GM18499 (cell line): ENCODE measurements at regions not wholly inside any gene's neighbourhood (a gene's known extent, or its start where the extent isn't known, plus 50 kb on each side); places are given as distances from the start of the nearest gene placed in this dataset.
A peak's percentile ranks its signal among the peaks of the same experiment; 100 is the strongest.

ENCODE experiments used
- ATAC-seq: cut with Tn5 transposase; IDR thresholded peaks from one replicate; pipeline ENCODE4 v1.9.1; 2021; ENCODE audit warnings: moderate number of reproducible peaks; ENCODE audit not compliant: insufficient read depth, unreplicated experiment

DNA sequence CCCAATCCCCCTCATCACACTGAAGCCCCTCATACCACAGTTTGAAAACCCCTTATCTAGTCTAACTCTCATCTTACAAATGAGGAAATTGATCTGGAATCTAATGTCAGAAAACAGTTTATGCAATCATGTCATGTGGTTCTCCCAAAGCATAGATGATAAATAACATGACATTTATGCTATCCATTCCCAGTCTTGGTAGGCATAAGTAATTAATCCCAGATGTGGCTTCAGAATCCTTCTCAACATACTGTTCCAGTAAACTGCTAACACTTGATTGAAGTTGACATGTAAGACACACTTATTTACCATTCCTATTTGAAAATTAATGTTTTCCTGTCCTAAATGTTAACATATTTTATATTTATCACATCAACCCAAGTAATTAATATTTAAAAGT is 168.7 kb downstream of the GALC start:
- ATAC-seq: no peak

DNA sequence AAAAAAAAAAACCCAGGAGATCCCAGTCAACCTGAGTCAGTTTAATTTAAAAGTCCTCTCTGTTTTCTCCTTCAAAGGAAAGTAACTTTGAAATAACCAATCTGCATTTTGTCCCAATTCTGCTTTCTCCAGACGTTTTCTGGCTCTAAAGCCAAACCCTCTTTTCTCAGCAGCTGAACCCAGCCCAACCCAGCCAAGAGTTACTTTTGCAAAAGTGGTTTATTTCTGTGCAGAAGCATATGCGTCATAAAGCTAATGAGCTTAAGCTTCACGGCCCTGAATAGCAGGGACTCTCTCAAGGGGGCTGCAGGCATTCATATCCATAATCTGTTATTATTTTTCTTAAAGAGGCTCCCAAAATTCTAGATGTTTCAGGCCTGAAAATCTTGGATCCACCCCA is 176.6 kb downstream of the GALC start:
- ATAC-seq: no peak

DNA sequence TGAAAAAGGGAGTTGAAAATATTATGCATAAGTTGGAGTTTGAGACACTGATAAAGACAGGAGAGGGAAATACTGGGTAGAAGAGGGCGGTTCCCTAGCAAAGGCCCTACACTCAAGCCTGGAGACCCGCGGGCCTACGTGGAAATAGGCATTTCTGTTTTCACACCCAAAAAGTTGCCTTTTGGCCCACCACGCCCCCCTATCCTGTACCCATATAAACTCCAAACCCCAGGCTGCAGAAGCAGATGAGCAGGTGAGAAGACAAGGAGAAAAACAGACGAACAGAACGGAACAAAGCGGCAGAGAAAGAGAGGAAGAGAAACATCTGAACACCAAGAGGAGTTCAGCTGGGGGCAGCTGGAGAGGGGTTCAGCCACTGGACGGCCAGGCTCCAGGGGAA is 177.9 kb downstream of the GALC start:
- ATAC-seq: no peak

DNA sequence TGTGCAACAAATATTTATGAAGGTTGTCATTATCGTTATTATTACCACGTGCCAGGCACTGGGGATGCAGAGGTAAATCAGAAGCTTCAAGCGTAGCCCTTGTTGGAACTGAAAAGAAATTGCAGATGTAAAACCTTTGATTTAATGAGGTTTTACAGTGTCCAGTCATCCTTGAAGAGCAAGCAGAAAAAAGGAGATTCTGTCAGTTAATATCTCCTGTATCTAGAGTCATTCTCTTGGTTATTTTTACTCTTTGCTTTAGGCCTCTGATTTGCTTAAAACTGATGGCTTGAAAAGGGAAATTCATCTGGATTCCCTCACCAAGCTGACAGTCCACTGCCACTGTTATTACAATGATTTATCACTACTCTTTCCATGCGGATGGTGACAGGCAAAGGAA is 179.3 kb downstream of the GALC start:
- ATAC-seq: no peak

DNA sequence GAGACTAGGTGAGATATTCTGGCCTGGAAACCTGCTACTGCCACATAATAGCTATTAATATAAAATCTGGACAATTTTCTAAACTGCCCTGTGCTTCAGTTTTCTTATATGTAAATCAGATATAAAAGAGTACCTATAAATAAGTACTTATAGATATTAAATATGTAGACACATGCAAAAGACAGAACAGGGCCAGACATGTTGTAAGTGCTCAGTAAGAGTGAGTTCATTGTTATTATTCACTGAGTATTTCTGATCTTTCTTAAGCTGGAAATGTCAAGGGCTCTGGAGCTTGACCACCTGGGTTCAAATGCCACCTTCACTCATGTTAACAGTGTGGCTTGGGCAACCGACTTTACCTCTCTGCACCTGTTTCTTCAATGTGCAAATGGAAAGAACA is 179.8 kb downstream of the GALC start:
- ATAC-seq: no peak

DNA sequence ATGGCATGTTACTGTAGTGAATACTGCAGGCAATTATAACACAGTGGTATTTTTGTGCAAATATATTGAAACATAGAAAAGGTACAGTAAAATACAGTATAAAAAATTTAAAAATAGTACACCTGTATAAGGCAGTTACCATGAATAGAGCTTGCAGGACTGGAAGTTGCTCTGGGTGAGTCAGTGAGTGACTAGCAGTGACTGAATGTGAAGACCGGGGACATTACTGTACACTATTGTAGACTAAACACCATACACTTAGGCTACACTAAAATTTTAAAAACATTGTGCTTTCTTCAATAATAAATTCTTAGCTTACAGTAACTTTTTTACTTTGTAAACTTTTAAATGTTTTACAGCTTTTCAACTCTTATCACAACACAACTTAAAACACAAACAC is 181.7 kb downstream of the GALC start:
- no peak for ATAC-seq

DNA sequence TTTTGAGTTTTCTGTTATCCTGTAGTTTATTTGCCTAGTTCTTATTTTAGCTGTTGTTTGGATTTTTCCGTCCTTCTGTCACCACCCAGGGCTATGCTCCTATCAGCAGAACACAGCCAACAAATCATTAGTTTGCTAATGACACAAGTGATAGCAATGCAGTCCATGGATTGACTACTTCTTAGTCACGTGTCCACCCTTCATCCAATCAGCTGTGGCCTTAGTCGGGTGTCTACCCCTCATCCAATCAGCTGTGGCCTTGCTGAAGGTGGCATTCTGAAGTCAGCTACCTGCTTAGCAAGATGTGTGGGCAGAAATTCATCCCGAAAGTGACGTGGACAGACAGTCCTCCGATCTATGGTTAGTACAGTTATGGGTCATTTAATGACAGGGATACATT is 182.3 kb downstream of the GALC start:
- ATAC-seq: no peak

DNA sequence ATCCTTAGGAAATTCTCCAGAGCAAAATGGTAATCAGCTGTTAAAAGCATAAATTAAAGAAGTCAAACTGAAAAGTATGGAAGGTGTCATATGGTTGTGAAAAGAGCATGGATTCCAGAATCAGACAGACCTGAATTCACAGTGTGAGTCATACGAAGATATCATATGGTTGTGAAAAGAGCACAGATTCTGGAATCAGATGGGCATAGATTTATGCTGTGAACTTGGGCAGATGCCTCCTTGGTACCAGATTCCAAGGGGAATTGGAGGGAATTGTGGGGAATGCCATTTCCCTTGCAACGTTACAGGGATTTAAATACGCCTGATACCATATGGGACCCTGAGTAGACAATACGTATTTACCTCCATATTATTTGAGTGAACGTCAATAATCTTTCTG is 183.7 kb downstream of the GALC start:
- ATAC-seq: no peak

DNA sequence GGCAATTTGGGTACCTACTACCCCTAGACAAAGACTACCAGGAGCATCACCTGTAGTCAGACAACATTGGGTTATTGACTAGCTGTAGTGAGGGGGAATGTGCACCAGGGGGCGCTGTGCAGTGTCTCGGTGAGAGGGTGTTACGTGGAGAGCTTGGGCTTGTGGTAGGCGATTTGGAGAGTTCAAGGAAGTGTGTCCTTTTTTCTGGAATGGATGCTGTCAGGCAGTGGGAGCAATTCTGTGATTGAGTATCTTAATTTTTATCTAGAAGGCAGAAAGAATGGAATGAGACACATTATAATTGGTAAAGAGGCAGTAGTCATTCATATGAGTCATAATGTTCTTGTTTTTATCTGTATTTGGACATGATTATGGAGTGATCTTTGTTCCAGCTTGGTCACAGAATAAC is 187.7 kb downstream of the GALC start:
- ATAC-seq: peak; percentile 89

DNA sequence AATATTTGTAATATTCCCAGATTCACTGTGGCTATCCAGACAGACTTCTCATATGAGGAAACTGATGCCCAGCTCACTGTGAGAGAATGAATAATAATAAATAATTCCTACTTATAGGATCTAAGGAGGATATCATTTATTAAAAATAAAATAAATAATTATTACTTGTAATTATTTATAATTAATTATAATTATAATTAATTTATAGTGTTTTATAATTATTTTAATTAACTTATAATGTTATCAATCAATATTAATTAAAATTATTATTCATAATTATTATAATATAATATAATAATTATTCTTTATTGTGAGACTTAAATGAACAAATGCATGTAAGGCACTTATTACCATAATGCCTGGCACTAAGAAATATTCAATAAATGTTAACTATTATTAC is 192.8 kb downstream of the GALC start:
- no peak for ATAC-seq

DNA sequence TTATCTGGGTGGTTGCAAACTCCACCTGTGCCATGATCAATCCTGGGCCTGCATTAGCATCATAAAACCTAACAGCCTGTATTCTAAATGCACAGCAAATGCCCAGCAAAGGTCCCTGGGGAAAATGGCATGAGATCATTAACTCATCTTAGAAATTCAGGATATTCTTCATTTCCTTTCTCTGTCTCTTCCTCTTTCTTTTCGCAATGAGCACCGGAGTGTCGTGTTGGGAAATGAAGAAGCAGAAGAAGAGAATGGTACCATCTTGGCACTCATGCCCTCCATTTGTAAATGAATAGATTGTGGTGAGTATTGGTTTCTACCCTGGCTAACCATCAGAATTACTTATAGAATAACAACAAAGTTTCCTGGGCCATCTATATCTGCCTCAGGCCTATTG is 193.6 kb downstream of the GALC start:
- ATAC-seq: no peak

DNA sequence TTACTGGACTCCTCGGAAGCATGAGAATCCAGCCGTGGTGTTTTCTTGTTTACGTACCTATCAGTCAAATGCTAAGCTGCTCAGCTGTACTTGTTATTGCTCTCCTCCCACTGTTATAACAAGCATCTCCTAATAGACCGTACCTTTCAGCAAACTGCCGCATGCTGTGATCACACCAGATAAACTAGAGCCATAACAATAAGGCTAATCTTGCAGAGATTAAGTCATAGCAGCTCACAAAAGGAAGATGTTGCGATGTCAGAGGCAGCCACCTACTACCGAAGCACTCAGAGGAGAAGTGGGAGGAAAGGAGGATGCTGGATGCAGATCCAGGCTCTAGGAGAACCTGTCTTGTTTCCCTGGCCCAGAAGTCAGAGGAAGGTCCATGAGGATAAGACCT is 196.0 kb downstream of the GALC start:
- ATAC-seq: no peak

DNA sequence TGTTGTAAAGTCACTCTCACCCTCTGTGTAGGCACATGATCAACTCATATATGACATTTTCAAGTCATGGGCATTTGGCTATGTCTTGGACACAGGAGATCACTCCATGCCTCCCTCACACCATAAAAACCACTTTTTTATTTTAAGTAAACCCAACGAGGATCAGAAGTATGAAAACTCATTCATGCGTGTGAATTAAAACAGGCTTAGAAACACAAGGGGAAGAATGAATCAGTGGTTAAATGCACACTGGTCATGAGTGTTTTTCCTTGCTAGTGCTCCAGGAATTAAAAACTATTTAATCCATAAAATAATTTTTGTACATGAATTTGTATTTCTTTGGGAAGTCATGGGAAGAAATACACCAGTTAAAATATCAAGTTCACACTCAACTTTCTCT is 198.4 kb downstream of the GALC start:
- no peak for ATAC-seq

DNA sequence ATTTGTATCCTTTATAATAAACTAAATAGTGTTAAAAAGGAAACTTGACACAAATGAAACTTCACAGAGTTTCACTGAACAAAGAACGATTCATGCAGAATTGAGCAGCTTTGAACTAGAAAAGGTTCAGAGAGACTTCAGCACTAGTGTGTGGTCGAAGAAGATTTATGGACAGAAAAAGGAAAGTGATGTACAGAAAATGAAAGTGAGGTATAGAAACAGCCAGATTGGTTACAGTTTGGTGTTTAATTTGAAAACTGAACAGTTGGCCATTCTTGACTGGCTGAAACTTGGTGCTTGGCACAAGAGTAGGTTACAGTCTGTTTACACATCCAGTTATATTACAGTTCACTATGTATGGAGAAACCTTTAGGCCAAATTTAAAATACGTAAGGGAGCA is 207.1 kb downstream of the GALC start:
- no peak for ATAC-seq

DNA sequence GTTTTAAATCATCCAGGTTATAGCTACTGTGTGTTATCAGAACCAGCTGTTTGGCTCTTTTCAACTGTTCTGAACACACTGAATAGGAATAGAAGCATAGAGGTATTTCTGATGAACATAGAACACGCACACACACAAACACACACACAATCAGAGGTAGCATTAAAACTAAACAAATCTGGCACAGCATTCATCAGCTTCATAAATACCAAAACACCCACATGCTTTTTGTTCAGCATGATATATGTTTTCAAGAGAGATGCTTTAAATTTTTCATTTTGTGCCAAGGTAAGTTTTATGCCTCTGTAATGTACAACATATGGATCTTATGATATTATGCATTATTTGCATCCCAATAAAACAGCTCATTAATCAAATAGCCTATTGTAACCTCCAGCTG is 208.6 kb downstream of the GALC start:
- no peak for ATAC-seq

DNA sequence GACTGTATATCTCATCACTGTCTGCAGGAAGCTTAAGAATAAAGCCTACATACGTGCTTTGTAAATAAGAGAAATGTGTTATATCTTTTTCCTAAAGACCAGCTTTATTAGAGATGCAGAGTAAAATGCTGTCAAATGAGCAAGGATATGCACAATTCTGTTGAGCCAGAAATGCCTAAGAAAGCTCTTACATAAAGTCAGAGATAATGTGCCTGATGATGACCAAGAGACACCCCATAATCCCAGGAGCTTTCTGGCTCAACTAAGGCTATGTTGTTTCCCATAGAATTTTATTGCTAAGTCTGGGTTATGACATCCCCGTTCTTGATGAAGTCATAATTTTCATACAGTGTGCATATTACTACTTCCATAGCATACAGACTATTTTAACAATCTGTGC is 209.9 kb downstream of the GALC start:
- ATAC-seq: no peak

DNA sequence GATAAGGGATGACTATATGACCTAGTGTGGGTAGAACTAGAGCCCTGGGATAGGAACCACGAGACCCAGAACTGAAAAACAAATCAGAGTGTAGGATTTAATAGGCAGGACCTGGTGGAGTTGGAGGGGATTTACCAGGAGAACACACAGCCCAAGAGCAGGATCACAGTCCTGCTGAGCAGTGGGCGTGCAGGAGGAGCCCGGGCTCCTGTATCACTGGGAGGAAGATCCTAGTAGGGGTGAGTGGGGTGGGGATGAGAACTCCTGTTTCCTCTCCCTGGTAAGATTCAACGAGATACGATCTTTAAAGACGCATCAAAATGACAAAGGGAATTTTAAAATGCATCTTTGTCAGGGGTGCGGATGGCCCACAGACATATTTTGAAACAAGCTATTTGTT is 220.1 kb downstream of the GALC start:
- ATAC-seq: no peak

DNA sequence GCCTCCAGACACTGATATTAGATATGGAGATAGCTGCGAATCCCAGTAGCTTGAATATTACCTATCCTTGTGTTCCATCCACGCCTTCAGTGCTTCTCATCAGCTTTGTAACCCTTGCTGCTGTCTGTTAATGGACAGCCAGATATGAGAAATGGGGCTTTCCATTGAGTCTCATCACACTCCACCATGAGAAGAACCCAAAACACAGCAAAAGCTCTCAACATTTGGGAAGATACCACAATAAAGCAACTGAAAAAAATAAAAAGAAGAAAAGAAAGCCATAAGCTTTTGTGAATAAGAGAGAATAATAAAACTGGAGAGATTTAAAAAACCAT is 225.4 kb downstream of the GALC start:
- ATAC-seq: no peak

DNA sequence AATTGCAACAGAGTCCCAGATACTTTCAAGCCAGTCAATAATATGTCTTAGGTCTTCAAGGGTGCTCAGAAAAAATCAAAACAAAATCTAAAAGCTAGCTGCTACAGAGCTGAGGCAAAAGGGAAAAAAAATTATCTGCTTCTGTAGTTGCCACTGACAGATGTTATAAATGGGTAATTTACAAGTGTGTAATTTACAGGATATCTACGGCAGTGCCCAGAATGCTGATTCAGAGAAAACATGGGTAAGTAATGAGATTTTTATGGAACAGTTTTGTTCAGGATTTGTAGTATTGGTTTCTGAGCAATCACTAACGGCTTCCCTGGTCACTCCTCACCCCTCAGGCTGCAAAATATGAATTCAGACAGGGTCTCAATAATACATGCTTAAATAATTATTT is 234.1 kb downstream of the GALC start:
- no peak for ATAC-seq

DNA sequence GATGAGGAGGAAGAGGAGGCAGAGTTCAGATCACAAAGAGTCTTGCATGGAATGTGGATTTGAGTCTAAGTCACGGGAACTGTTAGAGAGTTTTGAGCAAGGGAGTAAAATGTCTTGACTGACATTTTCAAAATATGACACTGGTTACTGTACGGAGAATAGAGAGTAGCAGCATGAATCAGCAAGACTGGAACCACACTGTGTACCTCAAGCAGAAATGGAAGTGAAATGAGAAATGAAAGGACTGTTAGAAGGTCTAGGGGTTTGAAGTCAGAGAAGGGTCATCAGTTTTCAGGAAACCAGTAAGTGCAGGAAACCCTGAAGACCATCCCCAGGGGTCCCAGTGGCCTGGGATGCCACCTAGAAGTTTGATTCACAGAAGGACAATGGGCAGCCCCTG is 236.3 kb downstream of the GALC start:
- no peak for ATAC-seq

DNA sequence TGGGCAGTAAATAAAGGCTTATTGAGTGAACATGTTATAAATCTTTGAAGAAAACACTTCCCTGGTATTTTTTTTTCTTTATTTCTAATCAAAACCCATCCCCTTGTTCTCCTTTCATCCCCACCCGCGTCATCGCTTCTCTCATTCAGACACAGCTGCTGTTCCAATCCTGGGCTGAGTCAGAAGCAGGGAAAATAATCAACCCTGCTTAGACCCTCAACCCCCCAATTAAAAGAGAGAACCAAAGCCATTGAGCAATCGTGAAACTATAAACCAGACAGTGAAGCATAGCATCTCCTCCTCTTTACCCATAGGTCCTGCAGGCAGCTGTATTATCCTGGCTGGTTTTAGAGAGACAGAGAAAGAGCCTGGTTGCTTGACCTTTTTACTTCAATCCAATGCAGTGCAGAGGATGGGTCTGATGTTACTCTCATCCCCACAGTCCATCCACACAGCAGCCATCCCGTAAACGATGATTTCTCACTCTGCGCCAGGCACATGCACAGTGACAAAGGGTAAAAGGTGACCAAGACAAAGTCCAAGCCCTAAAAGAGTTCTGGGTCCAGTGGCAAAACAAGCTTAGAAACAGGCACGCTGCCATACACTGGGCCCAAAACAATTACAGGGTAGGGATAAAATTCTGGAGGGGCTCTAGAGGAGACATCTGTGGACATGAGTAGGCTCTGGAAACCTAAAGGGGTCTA is 238.3 kb downstream of the GALC start:
- ATAC-seq: no peak

DNA sequence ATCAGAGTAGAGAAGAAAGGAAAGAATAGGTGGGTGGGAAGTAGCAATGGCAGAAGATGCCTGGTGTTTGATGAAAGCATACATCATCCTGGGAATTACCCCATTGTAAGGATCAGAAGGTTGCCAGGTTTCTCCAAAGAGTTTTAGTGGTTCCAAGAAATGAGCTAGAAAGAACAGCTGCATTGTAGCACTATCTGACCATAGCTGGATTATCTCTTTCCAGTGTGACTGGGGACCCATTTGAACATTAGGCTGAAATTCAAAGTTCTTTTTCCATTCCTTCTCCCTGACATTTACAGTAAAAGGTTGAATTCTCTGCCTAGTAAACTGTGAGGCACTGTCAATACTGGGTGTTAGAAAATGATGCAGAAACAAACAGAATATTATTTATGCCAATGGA is 244.4 kb downstream of the GALC start:
- ATAC-seq: no peak

DNA sequence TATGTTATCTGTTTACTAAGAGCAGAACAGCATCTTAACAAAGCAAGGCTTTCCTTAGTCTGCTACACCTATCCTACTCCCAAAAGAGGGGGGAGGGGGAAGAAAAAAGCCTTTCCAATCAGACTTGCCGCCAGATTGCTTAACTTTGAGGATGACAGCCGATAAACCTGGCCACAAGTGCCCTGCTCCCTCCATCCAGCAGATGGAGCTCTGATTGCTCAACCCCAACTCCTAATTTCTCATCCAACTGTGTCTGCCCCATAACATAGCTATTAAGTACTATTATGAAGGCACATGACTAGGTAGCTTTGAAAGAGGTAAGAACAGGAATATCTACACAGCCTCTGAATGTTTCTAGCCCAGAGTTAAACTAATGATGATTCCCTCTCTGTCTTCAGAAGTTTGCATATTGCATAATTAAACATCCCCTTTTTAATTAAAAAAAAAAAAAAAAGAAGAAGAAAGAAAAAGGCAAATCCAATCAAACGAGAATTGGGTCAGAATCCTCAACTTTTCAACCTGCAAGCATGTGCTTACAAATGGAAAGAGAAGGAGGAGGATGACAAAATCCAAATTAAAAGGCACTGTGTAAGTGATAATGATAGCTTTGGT is 247.4 kb downstream of the GALC start:
- ATAC-seq: no peak
